ENCODE measurements at regions not wholly inside any gene's neighbourhood (a gene's known extent, or its start where the extent isn't known, plus 50 kb on each side); places are given as distances from the start of the nearest gene placed in this dataset.

DNA sequence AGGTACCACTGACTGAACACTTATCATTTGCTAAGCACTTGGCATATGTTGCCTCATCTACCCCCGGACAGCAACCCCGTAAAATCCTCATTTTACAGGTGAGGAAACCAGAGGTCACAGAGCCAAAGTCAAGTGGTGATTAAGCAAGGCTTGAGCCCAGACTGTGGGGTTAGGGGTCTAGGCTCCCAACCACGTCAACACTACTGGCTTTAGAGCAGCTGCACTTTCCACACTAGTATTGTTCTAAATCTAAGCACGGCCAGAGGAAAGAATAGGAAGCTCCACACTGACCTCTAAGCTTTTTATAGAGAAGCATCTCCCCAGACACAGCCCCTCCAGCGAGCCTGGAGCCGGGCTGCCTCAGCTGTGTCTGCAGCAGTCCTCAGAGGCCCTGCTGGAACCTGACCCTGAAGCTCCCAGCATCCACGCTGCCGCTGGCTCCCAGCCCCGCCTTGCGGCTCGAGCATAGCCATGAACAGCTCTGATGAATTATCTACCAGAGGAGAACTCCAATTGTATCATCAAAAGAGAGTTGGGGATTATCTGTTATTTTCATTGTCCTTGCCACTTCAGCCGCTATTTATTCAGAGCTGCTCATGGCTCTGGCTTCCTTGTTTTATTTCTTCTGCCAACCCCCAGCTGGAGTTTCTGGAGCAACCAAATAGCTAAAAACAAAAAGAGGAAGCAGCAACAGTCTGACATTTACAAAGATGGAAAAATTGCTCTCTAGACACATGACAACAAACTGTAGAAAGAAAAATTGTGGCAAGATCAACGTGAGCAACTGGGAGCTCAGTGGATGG, 62.2 kb upstream of the RTN4 start:
- peaks cover 3% of the 10 kb centered on the region for H3K4me1 Mint-ChIP-seq (ENCODE audit: low read depth)
- H3K27me3 Mint-ChIP-seq = no peaks in the 10 kb centered on the region
- no peak overlapping the region for H3K27ac Mint-ChIP-seq
- no peaks in the 10 kb centered on the region for H3K36me3 Mint-ChIP-seq (ENCODE audit: low read depth)
- ATAC-seq (no peak), DNase-seq (no peak)
- no peaks in the 10 kb centered on the region for H3K9me3 Mint-ChIP-seq
- H3K4me3 Mint-ChIP-seq = no peak overlapping the region
- POLR2A ChIA-PET = interaction anchor here (1.3 kb wide), 1 partner anchor 9 kb away, joined by 3 read pairs; no protein-coding TSS in a partner anchor
- CTCF ChIA-PET = interaction anchor here (1.5 kb wide), 1 partner anchor 22 kb away, joined by 3 read pairs; no protein-coding TSS in a partner anchor
- intact Hi-C loops (cut with micrococcal nuclease) = no loop called here
- TF ChIP-seq, protein P1, sequence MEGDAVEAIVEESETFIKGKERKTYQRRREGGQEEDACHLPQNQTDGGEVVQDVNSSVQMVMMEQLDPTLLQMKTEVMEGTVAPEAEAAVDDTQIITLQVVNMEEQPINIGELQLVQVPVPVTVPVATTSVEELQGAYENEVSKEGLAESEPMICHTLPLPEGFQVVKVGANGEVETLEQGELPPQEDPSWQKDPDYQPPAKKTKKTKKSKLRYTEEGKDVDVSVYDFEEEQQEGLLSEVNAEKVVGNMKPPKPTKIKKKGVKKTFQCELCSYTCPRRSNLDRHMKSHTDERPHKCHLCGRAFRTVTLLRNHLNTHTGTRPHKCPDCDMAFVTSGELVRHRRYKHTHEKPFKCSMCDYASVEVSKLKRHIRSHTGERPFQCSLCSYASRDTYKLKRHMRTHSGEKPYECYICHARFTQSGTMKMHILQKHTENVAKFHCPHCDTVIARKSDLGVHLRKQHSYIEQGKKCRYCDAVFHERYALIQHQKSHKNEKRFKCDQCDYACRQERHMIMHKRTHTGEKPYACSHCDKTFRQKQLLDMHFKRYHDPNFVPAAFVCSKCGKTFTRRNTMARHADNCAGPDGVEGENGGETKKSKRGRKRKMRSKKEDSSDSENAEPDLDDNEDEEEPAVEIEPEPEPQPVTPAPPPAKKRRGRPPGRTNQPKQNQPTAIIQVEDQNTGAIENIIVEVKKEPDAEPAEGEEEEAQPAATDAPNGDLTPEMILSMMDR (IDR thresholded peaks at IDR 0.05) = no peak

DNA sequence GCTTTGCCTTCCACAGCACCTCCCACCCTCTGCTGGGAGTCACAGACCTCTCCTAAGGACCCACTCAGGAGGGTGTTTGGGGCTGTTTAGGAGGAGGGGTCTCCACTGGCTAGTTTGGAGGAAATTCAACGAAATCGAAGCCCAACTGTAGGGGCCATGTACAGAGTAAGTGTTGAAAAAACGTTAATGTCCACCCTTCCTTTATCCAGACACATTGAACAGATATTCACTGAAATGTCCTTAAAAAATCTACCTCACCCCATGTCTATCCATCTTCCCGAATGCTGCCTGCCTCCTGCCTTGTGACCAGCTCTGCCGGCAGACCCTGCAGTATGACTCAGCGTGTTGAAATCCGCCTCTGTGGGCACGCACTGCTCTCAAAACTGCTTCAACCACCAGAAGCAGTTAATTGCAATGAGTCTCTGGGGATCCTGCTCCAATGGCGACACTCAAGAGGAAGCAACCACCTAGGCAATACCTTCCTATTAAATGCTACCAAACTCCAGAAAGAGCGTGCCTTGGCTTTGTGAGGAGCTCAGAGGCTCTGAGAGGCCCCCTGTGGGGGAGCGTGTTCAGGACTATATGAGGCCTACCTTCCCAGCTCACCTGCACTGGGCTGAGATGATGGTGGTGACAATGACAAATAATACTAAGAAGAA, 61.4 kb upstream of the RTN4 start:
- no peak overlapping the region for H3K4me3 Mint-ChIP-seq
- peaks cover 3% of the 10 kb centered on the region for H3K4me1 Mint-ChIP-seq (ENCODE audit: low read depth)
- ATAC-seq (no peak), DNase-seq (no peak)
- ChIA-PET CTCF (interaction anchor here (1.5 kb wide), 1 partner anchor 22 kb away, joined by 3 read pairs; no protein-coding TSS in a partner anchor), POLR2A (interaction anchor here (1.3 kb wide), 1 partner anchor 8 kb away, joined by 3 read pairs; no protein-coding TSS in a partner anchor)
- no peaks in the 10 kb centered on the region for H3K9me3 Mint-ChIP-seq
- TF ChIP-seq, protein P1 (IDR thresholded peaks at IDR 0.05) = no peak
- H3K36me3 Mint-ChIP-seq (ENCODE audit: low read depth) = no peaks in the 10 kb centered on the region
- no peaks in the 10 kb centered on the region for H3K27me3 Mint-ChIP-seq
- intact Hi-C loops (cut with micrococcal nuclease) = no loop called here
- H3K27ac Mint-ChIP-seq = no peak overlapping the region

DNA sequence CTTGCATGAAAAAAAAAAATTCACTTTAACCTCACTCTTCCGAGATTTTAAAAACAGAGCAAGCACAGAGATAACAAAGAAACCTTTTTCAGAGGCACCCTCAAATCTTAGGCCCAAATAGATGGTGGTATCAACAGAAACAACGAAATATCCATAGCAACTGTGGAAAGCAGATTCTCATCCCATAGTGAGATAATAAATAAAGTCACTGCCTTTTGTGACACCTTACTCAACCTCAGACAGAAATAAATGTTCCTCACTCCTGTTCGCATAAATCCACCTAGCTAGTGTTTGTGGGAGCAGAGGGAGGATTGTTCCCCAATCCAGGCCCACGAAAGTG, 60.9 kb upstream of the RTN4 start:
- DNase-seq = no peak
- H3K27me3 Mint-ChIP-seq = no peaks in the 10 kb centered on the region
- TF ChIP-seq, protein P1 (IDR thresholded peaks at IDR 0.05) = no peak
- H3K4me1 Mint-ChIP-seq (ENCODE audit: low read depth) = peaks cover 3% of the 10 kb centered on the region
- intact Hi-C loops (cut with micrococcal nuclease) = no loop called here
- no peaks in the 10 kb centered on the region for H3K9me3 Mint-ChIP-seq
- CTCF ChIA-PET = no interaction called here
- no peaks in the 10 kb centered on the region for H3K36me3 Mint-ChIP-seq (ENCODE audit: low read depth)
- H3K4me3 Mint-ChIP-seq = no peak overlapping the region
- ATAC-seq = no peak
- H3K27ac Mint-ChIP-seq = no peak overlapping the region
- POLR2A ChIA-PET = no interaction called here

DNA sequence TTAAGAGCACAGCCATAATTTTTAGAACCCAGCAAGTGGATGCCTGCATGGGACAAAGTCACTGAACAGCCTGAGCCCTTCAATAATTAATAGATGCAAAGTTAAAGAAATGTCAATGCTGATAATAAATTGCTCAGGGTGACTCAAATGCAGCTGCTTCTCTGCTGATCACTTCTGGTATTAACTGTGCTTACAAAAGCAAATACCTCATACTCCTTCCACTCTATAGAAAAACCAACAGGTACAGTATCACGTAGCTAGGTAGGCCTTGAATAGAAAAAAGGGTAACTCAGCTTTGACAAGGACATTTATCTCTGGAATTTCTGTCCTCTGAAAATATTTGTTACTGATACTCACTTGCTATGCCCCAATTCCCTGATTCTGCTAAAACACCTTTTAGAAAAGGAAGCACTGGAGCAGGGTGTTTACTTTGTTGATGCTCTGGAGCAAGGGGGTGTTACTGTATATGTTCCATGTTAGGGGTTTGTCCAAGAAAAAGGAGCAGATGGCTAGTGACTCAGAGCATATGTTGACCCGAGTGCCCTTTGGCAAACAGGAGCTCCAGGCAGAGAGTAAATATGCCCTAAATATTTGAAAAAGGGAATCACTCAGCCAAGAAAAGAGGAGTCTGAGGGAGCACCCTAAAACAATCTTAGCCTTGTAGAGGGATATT, 59.1 kb upstream of the RTN4 start:
- DNase-seq = no peak
- Mint-ChIP-seq H3K4me3 (no peak overlapping the region), H3K9me3 (no peaks in the 10 kb centered on the region), H3K36me3 (ENCODE audit: low read depth) (no peaks in the 10 kb centered on the region), H3K4me1 (ENCODE audit: low read depth) (no peaks in the 10 kb centered on the region), H3K27me3 (no peaks in the 10 kb centered on the region), H3K27ac (no peak overlapping the region)
- TF ChIP-seq, protein P1 (IDR thresholded peaks at IDR 0.05) = no peak
- no peak for ATAC-seq
- ChIA-PET POLR2A (no interaction called here), CTCF (interaction anchor here (0.6 kb wide), 1 partner anchor 17 kb away, joined by 3 read pairs; no protein-coding TSS in a partner anchor)
- intact Hi-C loops (cut with micrococcal nuclease) = no loop called here

All from activated CD8-positive, alpha-beta T cell treated with anti-CD3 and anti-CD28 coated beads for 36 hours (primary cell).